ENCODE measurements at regions not wholly inside any gene's neighbourhood (a gene's known extent, or its start where the extent isn't known, plus 50 kb on each side); places are given as distances from the start of the nearest gene placed in this dataset.
"Not testable (repeated sequence)": the region's sequence is repeated elsewhere in the genome, so short reads cannot be mapped to it uniquely, and the experiment has no call there.

DNA sequence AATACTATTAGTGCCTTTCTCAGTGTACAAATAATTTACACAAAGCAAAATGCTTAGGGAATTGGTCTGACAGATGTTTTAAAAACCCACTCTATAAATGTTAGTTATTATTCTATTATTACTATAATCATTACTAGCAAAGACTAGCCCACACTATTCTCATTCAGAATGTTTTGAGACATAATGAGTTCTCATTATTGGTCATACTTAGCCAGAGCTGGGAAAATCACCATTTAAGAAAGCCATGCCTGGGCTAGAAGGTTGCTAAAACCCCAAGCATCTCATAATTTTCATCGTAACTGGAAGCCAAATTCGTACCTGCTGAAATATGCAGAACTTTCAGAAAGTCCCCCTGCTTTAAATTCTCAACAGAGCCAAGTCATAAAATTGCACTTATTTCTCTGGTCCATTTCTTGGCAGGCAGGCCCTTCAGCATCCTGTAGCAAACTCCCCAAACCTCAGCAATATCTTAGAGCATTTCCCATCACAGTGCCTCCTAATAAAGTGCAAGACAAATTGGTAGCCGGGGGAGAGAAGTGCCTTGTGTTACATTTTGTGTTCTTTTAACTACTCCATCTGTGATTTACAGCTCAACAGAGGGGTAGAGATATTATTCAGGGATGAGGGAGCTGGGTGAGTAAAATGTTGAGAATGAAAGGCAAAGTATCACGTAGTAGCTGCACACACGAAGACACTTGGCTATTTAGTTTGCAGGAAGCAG is 79.8 kb upstream of the ADAMTS18 start:
- H3K36me3 ChIP-seq = no peaks in the 10 kb centered on the region
- no peaks in the 10 kb centered on the region for H3K9me3 ChIP-seq
- WGBS, 2 donors = 67 to 80% methylated on average over 5 of the region's 5 CpGs
- no peak for TF ChIP-seq POLR2A (IDR thresholded peaks at IDR 0.05)
- TF ChIP-seq, protein P1, sequence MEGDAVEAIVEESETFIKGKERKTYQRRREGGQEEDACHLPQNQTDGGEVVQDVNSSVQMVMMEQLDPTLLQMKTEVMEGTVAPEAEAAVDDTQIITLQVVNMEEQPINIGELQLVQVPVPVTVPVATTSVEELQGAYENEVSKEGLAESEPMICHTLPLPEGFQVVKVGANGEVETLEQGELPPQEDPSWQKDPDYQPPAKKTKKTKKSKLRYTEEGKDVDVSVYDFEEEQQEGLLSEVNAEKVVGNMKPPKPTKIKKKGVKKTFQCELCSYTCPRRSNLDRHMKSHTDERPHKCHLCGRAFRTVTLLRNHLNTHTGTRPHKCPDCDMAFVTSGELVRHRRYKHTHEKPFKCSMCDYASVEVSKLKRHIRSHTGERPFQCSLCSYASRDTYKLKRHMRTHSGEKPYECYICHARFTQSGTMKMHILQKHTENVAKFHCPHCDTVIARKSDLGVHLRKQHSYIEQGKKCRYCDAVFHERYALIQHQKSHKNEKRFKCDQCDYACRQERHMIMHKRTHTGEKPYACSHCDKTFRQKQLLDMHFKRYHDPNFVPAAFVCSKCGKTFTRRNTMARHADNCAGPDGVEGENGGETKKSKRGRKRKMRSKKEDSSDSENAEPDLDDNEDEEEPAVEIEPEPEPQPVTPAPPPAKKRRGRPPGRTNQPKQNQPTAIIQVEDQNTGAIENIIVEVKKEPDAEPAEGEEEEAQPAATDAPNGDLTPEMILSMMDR (IDR thresholded peaks at IDR 0.05) = no peak
- no peaks in the 10 kb centered on the region for H3K4me1 ChIP-seq
- H3K27ac ChIP-seq = no peak overlapping the region
- no peaks in the 10 kb centered on the region for H3K27me3 ChIP-seq
- DNase-seq = no peak
- no peak overlapping the region for H3K4me3 ChIP-seq
- intact Hi-C loops (cut with DNase I) = no loop called here

DNA sequence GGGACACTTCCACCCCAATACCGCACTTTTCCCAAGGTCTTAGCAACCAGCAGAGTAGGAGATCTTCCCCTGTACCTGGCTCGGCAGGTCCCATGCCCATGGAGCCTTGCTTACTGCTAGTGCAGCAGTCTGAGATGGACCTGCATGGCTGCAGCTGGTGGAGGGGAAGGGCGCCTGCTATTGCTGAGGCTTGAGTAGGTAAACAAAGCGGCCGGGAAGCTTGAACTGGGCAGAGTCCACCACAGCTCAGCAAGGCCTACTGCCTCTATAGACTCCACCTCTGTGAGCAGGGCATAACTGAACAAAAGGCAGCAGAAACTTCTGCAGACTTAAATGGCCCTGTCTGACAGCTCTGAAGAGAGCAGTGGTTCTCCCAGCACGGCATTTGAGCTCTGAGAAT is 90.4 kb upstream of the ADAMTS18 start:
- H3K27me3 ChIP-seq; H3K36me3 ChIP-seq; H3K4me1 ChIP-seq; DNase-seq; H3K9me3 ChIP-seq; intact Hi-C loops (cut with DNase I); H3K27ac ChIP-seq; H3K4me3 ChIP-seq: not testable (repeated sequence)
- 56% methylated on average over 3 of the region's 6 CpGs; no CpG with 5 or more reads in 1 of the 2 donors for WGBS, 2 donors

DNA sequence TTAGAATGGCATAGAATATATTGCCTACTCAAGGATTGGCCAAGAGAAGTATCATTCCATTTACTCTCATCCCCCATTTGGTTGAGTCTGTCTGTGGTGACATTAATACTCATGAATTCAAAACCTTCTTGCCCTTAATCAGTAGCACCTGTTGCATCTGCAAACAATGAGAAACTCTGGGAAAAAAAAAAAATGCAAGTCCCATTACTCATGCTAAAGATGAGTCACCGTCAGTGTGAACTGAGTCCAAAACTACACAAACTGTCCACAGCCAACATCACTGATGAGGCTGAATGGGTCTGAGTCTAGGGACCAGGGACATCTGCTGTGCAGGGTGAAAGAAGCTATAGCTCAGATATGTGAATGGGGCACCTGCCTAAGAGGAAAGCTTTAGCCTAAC is 96.9 kb upstream of the ADAMTS18 start:
- intact Hi-C loops (cut with DNase I) = no loop called here
- Histone ChIP-seq H3K27me3 (no peaks in the 10 kb centered on the region), H3K4me1 (no peaks in the 10 kb centered on the region), H3K36me3 (no peaks in the 10 kb centered on the region), H3K9me3 (no peaks in the 10 kb centered on the region), H3K4me3 (no peak overlapping the region), H3K27ac (no peak overlapping the region)
- TF ChIP-seq POLR2A (IDR thresholded peaks at IDR 0.05) = no peak
- TF ChIP-seq, protein P1 (IDR thresholded peaks at IDR 0.05) = no peak
- DNase-seq = no peak
- 25 to 40% methylated on average over 1 of the region's 1 CpG for WGBS, 2 donors

DNA sequence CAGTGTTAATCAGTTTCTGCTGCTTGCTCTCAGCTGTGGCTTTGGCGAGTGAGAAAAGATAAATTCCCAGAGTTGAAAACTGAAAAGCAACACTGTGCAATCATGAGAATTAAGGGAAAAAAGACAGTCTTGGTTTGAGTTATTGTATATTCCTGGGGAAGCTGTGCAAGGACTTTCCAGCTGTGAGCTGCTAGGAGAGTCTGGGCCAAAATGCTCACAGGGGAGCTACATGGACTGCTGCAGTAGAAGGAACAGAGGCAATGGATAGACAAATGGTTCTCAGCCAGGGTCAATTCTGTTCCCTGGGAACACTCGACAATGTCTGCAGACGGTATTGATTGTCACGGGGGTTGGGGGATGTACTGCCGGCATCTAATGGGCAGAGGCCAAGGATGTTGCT is 102.0 kb upstream of the ADAMTS18 start:
- Histone ChIP-seq H3K27me3 (no peaks in the 10 kb centered on the region), H3K4me1 (no peaks in the 10 kb centered on the region), H3K27ac (no peak overlapping the region), H3K4me3 (no peak overlapping the region), H3K9me3 (no peaks in the 10 kb centered on the region), H3K36me3 (no peaks in the 10 kb centered on the region)
- intact Hi-C loops (cut with DNase I) = no loop called here
- DNase-seq = no peak
- WGBS, 2 donors = 43 to 75% methylated on average over 5 of the region's 5 CpGs
- TF ChIP-seq, protein P1 (IDR thresholded peaks at IDR 0.05) = no peak
- TF ChIP-seq POLR2A (IDR thresholded peaks at IDR 0.05) = no peak

DNA sequence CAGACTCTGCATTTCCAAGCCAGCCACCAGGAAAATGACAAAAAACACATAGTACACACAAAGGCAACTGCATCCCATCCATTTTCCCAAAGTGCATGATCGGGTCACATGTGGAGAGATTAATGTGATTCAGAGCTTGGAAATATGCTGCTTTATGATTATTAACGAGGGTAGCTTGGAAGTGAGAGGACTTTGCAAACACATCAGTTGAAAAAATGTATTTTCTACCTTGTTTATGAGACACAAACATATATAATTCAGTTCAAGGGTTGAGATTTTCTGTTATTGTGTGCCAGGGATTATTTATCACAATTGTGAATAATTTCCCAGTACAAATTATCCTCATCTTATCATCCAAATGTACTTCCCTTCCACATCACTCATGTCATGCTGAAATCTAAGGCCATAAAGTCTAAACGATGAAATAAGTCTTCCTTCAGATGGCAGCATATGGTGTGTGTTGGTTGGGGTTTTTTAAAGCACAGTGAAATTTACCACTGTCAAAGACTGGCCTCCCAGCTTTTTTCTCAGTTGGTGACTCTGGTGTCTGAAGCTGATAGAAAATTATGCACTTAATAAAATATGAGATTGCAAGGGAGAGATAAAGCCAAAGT is 104.7 kb upstream of the ADAMTS18 start:
- no peaks in the 10 kb centered on the region for H3K36me3 ChIP-seq
- no peak for DNase-seq
- no peak overlapping the region for H3K4me3 ChIP-seq
- H3K9me3 ChIP-seq = no peaks in the 10 kb centered on the region
- intact Hi-C loops (cut with DNase I) = no loop called here
- no peak overlapping the region for H3K27ac ChIP-seq
- H3K27me3 ChIP-seq = no peaks in the 10 kb centered on the region
- no peak for TF ChIP-seq POLR2A (IDR thresholded peaks at IDR 0.05)
- TF ChIP-seq, protein P1 (IDR thresholded peaks at IDR 0.05) = no peak
- no peaks in the 10 kb centered on the region for H3K4me1 ChIP-seq
- 53 to 58% methylated on average over 3 of the region's 3 CpGs for WGBS, 2 donors
